ENCODE measurements at regions not wholly inside any gene's neighbourhood (a gene's known extent, or its start where the extent isn't known, plus 50 kb on each side); places are given as distances from the start of the nearest gene placed in this dataset.

GRCh38 chr5:89137148-89137547 is 254.2 kb upstream of the MEF2C start:
- Histone ChIP-seq H3K27ac (ENCODE audit: low read length) (no peak overlapping the region), H4K20me1 (ENCODE audit: insufficient read depth) (no peaks in the 10 kb centered on the region), H3K9me3 (ENCODE audit: low read length) (no peaks in the 10 kb centered on the region), H3K79me2 (replicated peaks; ENCODE audit: insufficient read depth, low read length) (no peaks in the 10 kb centered on the region), H3K4me2 (ENCODE audit: low read length) (no peak overlapping the region), H3K9ac (ENCODE audit: low read length) (no peak overlapping the region), H3K9me2 (ENCODE audit: insufficient read depth, low read length) (no peaks in the 10 kb centered on the region), H3F3A (ENCODE audit: insufficient read depth, low read length, poor library complexity, severe bottlenecking) (no peaks in the 10 kb centered on the region), H2AFZ (ENCODE audit: low read depth, low read length) (no peak overlapping the region), H3K36me3 (ENCODE audit: insufficient read depth, low read length) (no peaks in the 10 kb centered on the region), H3K4me3 (ENCODE audit: low read length) (no peak overlapping the region), H3K27me3 (ENCODE audit: insufficient read depth, low read depth, low read length) (no peaks in the 10 kb centered on the region)
- TF ChIP-seq EZH2 (IDR thresholded peaks at IDR 0.05; ENCODE audit: borderline replicate concordance, insufficient read depth, low read length, poor library complexity, severe bottlenecking) (no peak), RAD21 (conservative IDR thresholded peaks at IDR 0.05) (no peak), EP300 (conservative IDR thresholded peaks at IDR 0.05; ENCODE audit: poor library complexity, severe bottlenecking) (no peak), SMC3 (conservative IDR thresholded peaks at IDR 0.05; ENCODE audit: poor library complexity) (no peak), POLR2AphosphoS5 (IDR thresholded peaks at IDR 0.05) (no peak), REST (IDR thresholded peaks at IDR 0.05; ENCODE audit: borderline replicate concordance) (no peak), TAF1 (IDR thresholded peaks at IDR 0.05; ENCODE audit: low read depth) (no peak), MXI1 (conservative IDR thresholded peaks at IDR 0.05; ENCODE audit: poor library complexity, severe bottlenecking) (no peak), CTCF (IDR thresholded peaks at IDR 0.05; ENCODE audit: poor library complexity, severe bottlenecking) (no peak)

- Histone ChIP-seq H3K79me2 (replicated peaks; ENCODE audit: insufficient read depth, low read length) (no peaks in the 10 kb centered on the region), H3K9me3 (ENCODE audit: low read length) (no peaks in the 10 kb centered on the region), H3K27ac (ENCODE audit: low read length) (no peak overlapping the region), H3K9me2 (ENCODE audit: insufficient read depth, low read length) (no peaks in the 10 kb centered on the region), H4K20me1 (ENCODE audit: insufficient read depth) (no peaks in the 10 kb centered on the region), H3K36me3 (ENCODE audit: insufficient read depth, low read length) (no peaks in the 10 kb centered on the region), H3K27me3 (ENCODE audit: insufficient read depth, low read depth, low read length) (no peaks in the 10 kb centered on the region), H3F3A (ENCODE audit: insufficient read depth, low read length, poor library complexity, severe bottlenecking) (no peaks in the 10 kb centered on the region), H2AFZ (ENCODE audit: low read depth, low read length) (no peak overlapping the region), H3K9ac (ENCODE audit: low read length) (no peak overlapping the region), H3K4me2 (ENCODE audit: low read length) (no peak overlapping the region), H3K4me3 (ENCODE audit: low read length) (no peak overlapping the region)
- TF ChIP-seq CTCF (IDR thresholded peaks at IDR 0.05; ENCODE audit: poor library complexity, severe bottlenecking) (no peak), EZH2 (IDR thresholded peaks at IDR 0.05; ENCODE audit: borderline replicate concordance, insufficient read depth, low read length, poor library complexity, severe bottlenecking) (no peak), TAF1 (IDR thresholded peaks at IDR 0.05; ENCODE audit: low read depth) (no peak), SMC3 (conservative IDR thresholded peaks at IDR 0.05; ENCODE audit: poor library complexity) (no peak), RAD21 (conservative IDR thresholded peaks at IDR 0.05) (no peak), POLR2AphosphoS5 (IDR thresholded peaks at IDR 0.05) (peak; percentile 25), REST (IDR thresholded peaks at IDR 0.05; ENCODE audit: borderline replicate concordance) (peak; percentile 52), MXI1 (conservative IDR thresholded peaks at IDR 0.05; ENCODE audit: poor library complexity, severe bottlenecking) (no peak), EP300 (conservative IDR thresholded peaks at IDR 0.05; ENCODE audit: poor library complexity, severe bottlenecking) (peak; percentile 49)
Observed at GRCh38 chr5:89133975-89134374, 251.0 kb upstream of the MEF2C start.

Data from neural cell (in vitro differentiated cells).